ENCODE measurements at regions not wholly inside any gene's neighbourhood (a gene's known extent, or its start where the extent isn't known, plus 50 kb on each side); places are given as distances from the start of the nearest gene placed in this dataset.

- TF ChIP-seq CTCF (IDR thresholded peaks at IDR 0.05; ENCODE audit: low read depth, low read length, poor library complexity, severe bottlenecking) (no peak), EZH2phosphoT487 (IDR thresholded peaks at IDR 0.05; ENCODE audit: borderline replicate concordance, low read length) (no peak)
These were observed 728.8 kb upstream of the FAT3 start for GRCh38 chr11:91495837-91496236.

All from DOHH2 (cell line).